Renal cortex interstitium (tissue), 11 donors: ENCODE measurements at regions not wholly inside any gene's neighbourhood (a gene's known extent, or its start where the extent isn't known, plus 50 kb on each side); places are given as distances from the start of the nearest gene placed in this dataset.

Experiments used
- DNase-seq, 11 donors: peaks; one replicate each; pipeline ENCODE4 v3.0.0-alpha.2; 2013; ENCODE audit warnings: low read depth in 9 of 11, low spot score in 4 of 11; ENCODE audit errors: extremely low read depth in 1 of 11

- DNase-seq: no peak
Observed at GRCh38 chr15:99440551-99441443, 125.0 kb upstream of the MEF2A start.

DNA sequence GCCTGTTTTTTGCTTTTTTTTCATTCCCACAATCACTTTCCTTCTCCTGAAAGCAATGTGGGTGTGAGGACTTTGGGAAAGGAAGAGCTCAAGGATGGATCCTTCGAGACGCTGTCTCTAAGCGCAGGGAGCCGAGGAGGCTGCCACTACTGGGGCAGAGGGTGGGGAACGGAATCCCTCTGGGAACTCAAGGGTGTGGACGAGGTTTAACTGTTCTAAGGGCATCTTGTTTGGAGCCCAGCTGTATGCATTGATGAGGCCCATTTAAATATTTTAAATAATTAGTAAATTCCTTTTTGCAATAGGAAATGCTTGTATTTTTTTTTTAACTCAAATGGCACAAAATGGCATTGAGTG lies 124.4 kb upstream of the MEF2A start:
- no peak for DNase-seq

- DNase-seq: no peak
Observed at GRCh38 chr15:99441871-99442251, 123.9 kb upstream of the MEF2A start.

DNA sequence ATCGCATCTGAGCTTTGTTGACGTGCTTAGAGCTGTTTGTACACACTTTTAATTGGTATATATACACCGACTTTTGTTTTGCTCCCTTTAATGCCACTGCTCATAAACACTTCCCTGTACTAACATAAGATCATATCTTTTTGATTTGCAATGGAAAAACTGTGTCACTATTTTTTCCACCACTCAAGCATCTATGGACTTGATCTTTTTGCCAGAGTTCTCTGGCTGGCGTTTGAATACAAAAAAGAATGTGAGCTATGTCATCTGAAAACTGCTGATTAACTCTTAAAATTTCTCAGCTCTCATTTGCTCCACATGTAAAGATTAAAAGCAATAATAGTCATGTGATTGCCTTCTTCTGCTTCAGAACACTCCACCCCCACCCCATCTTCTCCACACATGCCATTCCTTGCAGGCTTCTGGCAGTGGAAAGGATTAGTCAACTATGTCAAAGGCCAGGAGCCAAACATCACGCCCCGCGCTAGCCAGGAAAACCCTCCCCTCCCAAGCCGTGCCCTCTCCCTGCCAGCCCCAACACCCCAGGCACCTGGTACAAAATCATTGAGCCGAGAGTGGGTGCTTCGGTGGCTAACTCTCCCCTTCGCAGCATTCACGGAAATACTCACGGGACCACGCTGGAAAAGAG lies 123.4 kb upstream of the MEF2A start:
- DNase-seq: peak in 1 of 11 donors; percentile 53

- DNase-seq: no peak
Observed at GRCh38 chr15:99443056-99443756, 122.6 kb upstream of the MEF2A start.

DNA sequence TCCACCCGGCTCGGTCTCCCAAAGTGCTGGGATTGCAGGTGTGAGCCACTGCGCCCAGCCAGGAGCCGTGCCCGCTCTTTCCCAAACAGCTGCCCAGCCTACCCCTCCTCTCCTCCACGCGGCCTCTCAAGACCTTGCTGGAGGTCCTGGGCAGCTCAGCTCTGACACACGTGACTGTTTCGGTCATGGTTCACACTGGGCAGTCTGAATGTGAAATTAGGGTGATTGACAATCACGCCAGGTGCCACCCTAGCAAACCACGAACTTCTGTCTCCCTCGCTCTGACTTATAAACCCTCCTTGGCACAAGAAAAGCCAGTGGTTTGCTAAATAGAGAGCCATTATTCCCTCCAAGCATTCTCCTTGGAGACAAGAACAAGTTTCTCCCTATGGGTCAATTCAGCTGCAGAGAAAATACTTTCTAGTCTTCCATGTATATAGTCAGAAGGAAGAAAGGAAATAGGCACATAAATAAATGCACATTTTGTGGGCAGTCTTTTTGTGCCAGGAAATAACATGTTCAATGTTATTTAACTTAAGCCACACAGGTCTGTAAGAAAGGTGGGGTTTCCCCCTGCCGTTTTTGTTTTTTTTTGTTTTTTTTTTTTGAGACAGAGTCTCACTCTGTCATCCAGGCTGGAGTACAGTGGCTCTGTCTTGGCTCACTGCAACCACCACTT lies 121.9 kb upstream of the MEF2A start:
- no peak for DNase-seq

DNA sequence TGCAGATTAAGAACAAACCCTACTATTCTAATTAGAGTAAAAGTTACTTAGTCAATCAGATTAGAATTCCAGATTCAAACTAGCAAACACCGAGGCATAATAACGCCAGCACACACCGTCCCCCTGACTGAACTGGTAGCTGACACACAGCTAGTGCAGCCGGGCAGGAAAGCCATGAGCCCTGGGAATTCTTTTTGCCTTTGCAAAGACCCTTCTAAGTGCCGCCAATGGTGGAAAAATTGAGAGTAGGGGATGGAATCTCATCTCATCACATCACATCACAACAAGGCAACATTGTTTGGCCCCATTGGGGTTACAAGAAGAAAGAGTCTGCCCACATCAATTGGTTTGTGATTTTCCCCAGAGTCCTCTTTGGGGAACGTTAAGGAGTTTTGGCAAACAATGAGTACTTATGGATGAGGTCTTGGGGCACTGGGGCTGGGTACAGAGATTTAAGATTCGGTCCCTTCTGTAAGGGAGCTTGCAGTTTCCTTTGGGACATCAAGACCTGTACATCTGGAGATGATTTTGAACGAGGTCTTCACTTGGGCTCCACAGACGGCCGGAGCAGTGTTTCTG lies 120.4 kb upstream of the MEF2A start:
- DNase-seq: no peak

DNA sequence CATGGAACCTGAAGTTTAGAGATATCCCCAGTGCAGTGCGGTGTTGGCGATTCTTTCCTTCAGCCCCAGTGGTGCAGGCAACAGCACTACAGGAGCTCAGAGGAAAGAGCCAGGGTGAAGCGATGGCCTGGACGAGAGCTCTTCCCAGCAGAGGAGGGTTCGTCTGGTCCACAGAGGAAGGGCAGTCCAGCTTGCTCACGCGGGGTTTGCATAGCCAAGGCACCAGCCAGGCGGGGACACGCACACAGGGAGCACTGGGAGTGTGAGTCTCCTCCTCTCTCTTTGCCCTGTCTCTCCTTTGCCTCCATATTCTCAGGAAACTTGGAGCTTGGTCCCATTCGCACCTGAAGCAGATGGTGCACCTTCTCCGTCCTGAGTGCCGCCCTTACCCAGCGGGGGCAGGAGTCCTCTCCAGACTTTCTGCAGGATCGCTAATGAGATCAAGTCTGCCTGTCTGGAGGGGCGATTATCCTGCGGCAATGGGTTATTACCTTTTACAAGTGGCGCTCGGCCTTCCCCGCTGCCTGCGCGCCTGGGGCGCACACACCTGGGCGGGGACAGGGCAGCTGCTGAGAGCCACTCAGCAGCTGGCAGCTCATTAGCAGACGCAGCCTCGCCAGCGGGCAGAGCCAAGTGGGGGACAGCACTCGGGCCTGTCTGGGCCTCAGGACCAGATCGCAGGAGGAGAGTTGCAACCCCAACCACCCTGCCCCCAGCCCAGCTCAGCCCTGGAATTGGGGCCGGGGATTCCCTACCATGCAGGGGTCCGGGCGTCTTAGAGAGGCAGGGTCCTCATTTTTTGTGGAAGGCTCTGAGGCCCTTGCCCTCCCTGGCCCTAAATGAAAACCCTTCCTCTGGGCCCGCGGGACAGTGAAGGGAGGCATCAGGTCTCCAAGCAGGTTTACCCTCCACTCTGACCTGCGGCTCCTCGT lies 119.0 kb upstream of the MEF2A start:
- no peak for DNase-seq

GRCh38 chr15:99447497-99448371 lies 118.0 kb upstream of the MEF2A start:
- DNase-seq: no peak

DNA sequence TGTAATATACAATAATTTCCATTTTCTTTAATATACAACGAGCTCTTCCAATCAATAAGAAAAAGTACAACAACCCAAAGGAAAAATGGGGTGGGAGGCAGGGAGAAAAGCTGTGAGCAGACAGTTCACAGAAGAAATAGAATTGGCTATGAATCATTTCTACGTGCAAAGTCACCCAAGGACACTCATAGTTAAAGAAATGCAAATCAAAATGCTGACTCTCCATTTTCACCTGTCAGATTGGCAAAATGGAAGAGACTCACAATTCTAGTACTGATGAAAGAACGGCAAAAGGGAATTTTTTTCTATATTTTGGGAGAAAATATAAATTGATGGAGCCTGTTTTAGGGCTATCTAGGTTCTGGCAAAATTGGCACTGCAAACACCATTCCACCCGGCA lies 116.3 kb upstream of the MEF2A start:
- no peak for DNase-seq

GRCh38 chr15:99450896-99451358 lies 114.9 kb upstream of the MEF2A start:
- no peak for DNase-seq

DNA sequence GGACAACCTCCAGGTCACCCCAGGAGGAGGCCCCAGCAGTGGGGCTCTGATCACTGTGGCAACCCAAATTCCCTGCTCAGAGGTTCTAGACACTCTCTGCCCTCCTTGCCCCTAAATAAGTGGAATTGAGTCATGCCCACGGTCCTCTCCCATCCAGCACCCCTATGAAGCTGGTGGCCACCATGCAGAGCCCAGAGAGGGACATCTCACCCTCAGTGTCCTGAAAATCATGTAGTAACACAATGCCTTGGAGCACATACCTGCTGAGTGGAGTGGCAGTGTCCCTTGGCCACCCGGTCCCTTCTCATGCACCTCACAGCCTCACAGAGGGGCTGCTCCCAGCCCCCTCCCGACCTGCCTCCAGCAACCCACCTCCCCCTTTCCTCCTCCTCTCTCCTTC lies 114.3 kb upstream of the MEF2A start:
- DNase-seq: no peak

DNA sequence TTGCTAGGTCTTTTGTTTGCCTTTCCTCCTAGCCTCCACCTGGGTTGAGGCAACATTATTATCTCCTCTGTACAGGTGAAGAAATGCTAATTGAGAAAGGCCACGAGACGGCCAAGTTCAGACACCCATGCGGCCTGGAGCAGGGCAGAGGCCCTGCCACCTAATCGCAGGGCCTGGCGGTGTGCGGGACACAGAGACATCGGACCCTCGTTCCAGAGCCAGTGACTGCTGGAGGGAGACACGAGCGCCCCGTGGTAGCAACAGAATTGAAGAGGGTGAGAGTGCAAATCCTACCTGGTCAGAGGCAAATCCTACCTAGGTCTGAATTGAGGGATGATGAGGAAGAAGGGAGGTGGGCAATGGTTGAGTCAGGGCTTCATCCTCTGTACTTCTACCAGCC lies 113.8 kb upstream of the MEF2A start:
- no peak for DNase-seq

- no peak for DNase-seq
Observed at GRCh38 chr15:99452728-99453636, 112.8 kb upstream of the MEF2A start.

- DNase-seq: no peak
Observed at GRCh38 chr15:99453637-99454030, 112.2 kb upstream of the MEF2A start.

DNA sequence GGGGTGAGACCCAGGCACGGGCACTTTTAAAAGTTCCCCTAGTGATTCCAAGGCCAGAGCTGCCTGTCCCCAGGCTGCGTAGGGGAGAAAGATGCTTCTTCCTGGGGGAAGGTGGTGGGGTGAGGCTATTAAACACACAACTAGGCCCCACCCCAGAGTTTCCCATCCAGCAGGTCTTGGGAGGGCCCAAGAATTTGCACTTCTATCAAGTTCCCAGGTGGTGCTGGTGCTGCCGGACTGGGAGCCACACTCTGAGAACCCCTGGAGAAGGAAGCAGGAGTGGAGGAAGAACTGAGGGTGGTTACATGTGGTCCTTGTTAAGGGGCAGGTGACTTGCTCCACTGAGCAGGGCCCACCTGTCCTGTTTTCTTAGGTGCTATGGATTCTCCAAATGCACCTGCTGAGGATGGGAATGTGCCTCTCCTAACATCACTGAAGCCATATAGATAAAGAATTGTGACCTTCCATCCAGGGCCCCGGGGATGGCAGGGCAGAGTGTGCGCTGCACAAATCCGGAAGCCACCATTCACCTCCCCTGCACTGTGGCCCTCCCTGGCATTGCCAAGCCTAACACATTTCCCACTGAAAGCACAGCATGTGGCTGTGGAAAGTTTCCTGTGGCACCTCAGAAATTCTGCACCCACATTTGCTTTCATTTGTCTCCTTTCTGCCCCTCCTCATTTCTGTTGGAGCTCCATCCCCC lies 111.5 kb upstream of the MEF2A start:
- DNase-seq: no peak
